ENCODE measurements at regions not wholly inside any gene's neighbourhood (a gene's known extent, or its start where the extent isn't known, plus 50 kb on each side); places are given as distances from the start of the nearest gene placed in this dataset.

GRCh38 chr3:78163379-78163778, 1123.5 kb downstream of the ROBO2 start:
- no peak overlapping the region for H3K4me3 ChIP-seq (ENCODE audit: low read length)
- no peak for DNase-seq (ENCODE audit: low read depth)
- no peak for TF ChIP-seq CTCF (IDR thresholded peaks at IDR 0.05; ENCODE audit: insufficient read depth, low read depth, low read length, missing control alignments)

- DNase-seq (ENCODE audit: low read depth), result peak; percentile 10
- TF ChIP-seq CTCF (IDR thresholded peaks at IDR 0.05; ENCODE audit: insufficient read depth, low read depth, low read length, missing control alignments), result peak; percentile 34
These were observed 1126.0 kb downstream of the ROBO2 start for GRCh38 chr3:78165876-78166275.

GRCh38 chr3:78174821-78175220, 1134.9 kb downstream of the ROBO2 start:
- no peak for TF ChIP-seq CTCF (IDR thresholded peaks at IDR 0.05; ENCODE audit: insufficient read depth, low read depth, low read length, missing control alignments)
- DNase-seq (ENCODE audit: low read depth), result no peak
- no peak overlapping the region for H3K4me3 ChIP-seq (ENCODE audit: low read length)

More at GRCh38 chr3:78165876-78166275, 1126.0 kb downstream of the ROBO2 start:
- H3K4me3 ChIP-seq (ENCODE audit: low read length), result no peak overlapping the region

GRCh38 chr3:78176869-78177268, 1137.0 kb downstream of the ROBO2 start:
- H3K4me3 ChIP-seq (ENCODE audit: low read length), result no peak overlapping the region
- TF ChIP-seq CTCF (IDR thresholded peaks at IDR 0.05; ENCODE audit: insufficient read depth, low read depth, low read length, missing control alignments), result no peak

DNA sequence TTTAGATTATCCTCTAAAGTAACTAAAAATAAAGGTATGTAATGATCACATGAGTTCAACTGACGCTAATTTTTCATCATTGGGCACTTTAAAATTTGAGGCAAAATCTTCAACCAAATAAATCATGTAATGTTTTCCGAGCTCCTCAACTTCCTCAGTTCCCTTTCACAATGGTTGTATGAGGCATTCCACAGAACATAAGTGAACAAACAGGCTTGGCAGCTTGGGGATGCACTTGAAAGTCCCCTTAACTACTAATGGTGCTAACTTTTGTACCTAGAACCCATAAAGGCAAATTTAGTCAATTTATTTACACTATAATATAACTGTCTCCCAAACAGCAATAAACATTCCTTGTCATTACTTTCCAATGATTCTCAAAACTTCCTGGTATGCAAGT, 1137.9 kb downstream of the ROBO2 start:
- peak; percentile 44 for DNase-seq (ENCODE audit: low read depth)
- no peak for TF ChIP-seq CTCF (IDR thresholded peaks at IDR 0.05; ENCODE audit: insufficient read depth, low read depth, low read length, missing control alignments)
- H3K4me3 ChIP-seq (ENCODE audit: low read length), result no peak overlapping the region

More at GRCh38 chr3:78176869-78177268, 1137.0 kb downstream of the ROBO2 start:
- DNase-seq (ENCODE audit: low read depth), result no peak

DNA sequence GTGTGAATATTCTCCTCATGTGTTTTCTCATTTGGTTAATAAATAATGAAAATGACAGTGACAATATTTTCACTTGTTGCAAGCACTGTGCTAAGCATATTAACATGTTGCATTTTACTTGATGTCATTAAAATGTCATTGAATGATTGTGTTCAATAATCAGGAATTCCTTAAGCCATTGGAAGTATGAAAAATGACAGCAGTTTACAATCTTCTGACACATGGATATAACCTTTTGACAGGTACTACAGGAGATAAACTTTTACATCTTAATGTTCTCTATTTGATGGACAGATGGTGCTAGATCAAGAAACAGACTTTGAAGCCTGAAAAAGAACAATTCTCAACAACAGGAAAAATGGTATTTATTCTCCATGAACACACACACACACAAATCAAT, 1138.3 kb downstream of the ROBO2 start:
- TF ChIP-seq CTCF (IDR thresholded peaks at IDR 0.05; ENCODE audit: insufficient read depth, low read depth, low read length, missing control alignments), result no peak
- DNase-seq (ENCODE audit: low read depth), result no peak

GRCh38 chr3:78178740-78179363, 1139.0 kb downstream of the ROBO2 start:
- DNase-seq (ENCODE audit: low read depth), result no peak
- no peak for TF ChIP-seq CTCF (IDR thresholded peaks at IDR 0.05; ENCODE audit: insufficient read depth, low read depth, low read length, missing control alignments)
- H3K4me3 ChIP-seq (ENCODE audit: low read length), result no peak overlapping the region

More for the DNA sequence above, 1138.3 kb downstream of the ROBO2 start:
- H3K4me3 ChIP-seq (ENCODE audit: low read length), result no peak overlapping the region
